H9 (cell line): ENCODE measurements at regions not wholly inside any gene's neighbourhood (a gene's known extent, or its start where the extent isn't known, plus 50 kb on each side); places are given as distances from the start of the nearest gene placed in this dataset.

ENCODE experiments used
- DNase-seq: peaks from one replicate; pipeline ENCODE4 v3.0.0-alpha.2; 2017
- H2AFZ ChIP-seq: one replicate; pipeline ENCODE4 v1.6.1; 2013; ENCODE audit warnings: mild to moderate bottlenecking, low read length, control low read depth, moderate library complexity
- H2AK5ac ChIP-seq: 2 replicates; pipeline ENCODE4 v1.6.1; 2013; ENCODE audit warnings: low read length, control low read depth, mixed read lengths; ENCODE audit not compliant: insufficient read length
- H2BK120ac ChIP-seq: one replicate; pipeline ENCODE4 v1.6.1; 2013; ENCODE audit warnings: low read depth, mild to moderate bottlenecking, low read length, control low read depth, inconsistent platforms; ENCODE audit not compliant: poor library complexity, severe bottlenecking
- H2BK12ac ChIP-seq: 2 replicates; pipeline ENCODE4 v1.6.1; 2013; ENCODE audit warnings: low read length, control low read depth, mixed read lengths, low read depth; ENCODE audit not compliant: insufficient read length
- H2BK15ac ChIP-seq: 2 replicates; pipeline ENCODE4 v1.6.1; 2013; ENCODE audit warnings: low read depth, low read length, control low read depth
- H2BK20ac ChIP-seq: one replicate; pipeline ENCODE4 v1.6.1; 2013; ENCODE audit warnings: low read depth, mild to moderate bottlenecking, low read length, control low read depth, inconsistent platforms; ENCODE audit not compliant: poor library complexity, severe bottlenecking
- H2BK5ac ChIP-seq: 2 replicates; pipeline ENCODE4 v1.6.1; 2013; ENCODE audit warnings: low read length, control low read depth, mixed read lengths; ENCODE audit not compliant: insufficient read length
- H3K14ac ChIP-seq: 2 replicates; pipeline ENCODE4 v1.6.1; 2013; ENCODE audit warnings: low read length, control low read depth; ENCODE audit not compliant: insufficient read depth
- H3K18ac ChIP-seq: 2 replicates; pipeline ENCODE4 v1.6.1; 2013; ENCODE audit warnings: low read depth, mild to moderate bottlenecking, mixed read lengths, low read length, control low read depth; ENCODE audit not compliant: insufficient read length
- H3K23ac ChIP-seq: 2 replicates; pipeline ENCODE4 v1.6.1; 2013; ENCODE audit warnings: low read length, control low read depth, mixed read lengths, low read depth; ENCODE audit not compliant: insufficient read length
- H3K23me2 ChIP-seq: 2 replicates; pipeline ENCODE4 v1.6.1; 2013; ENCODE audit warnings: low read depth, mild to moderate bottlenecking, mixed read lengths, low read length, control low read depth; ENCODE audit not compliant: insufficient read length, poor library complexity, severe bottlenecking
- H3K27ac ChIP-seq: 2 replicates; pipeline ENCODE4 v1.5.1; 2013; ENCODE audit warnings: low read length, control low read depth, mixed read lengths, low read depth; ENCODE audit not compliant: insufficient read length
- H3K27me3 ChIP-seq: 2 replicates; pipeline ENCODE4 v1.6.1; 2013; ENCODE audit warnings: low read length, control low read depth, inconsistent platforms; ENCODE audit not compliant: insufficient read depth
- H3K4ac ChIP-seq: 2 replicates; pipeline ENCODE4 v1.6.1; 2013; ENCODE audit warnings: low read depth, mild to moderate bottlenecking, control low read depth, inconsistent platforms, low read length, moderate library complexity
- H3K4me1 ChIP-seq: 2 replicates; pipeline ENCODE4 v1.6.1; 2013; ENCODE audit warnings: low read length, control low read depth, inconsistent platforms; ENCODE audit not compliant: insufficient read depth
- H3K4me2 ChIP-seq: 2 replicates; pipeline ENCODE4 v1.6.1; 2013; ENCODE audit warnings: low read length, control low read depth, mixed read lengths; ENCODE audit not compliant: insufficient read length, insufficient read depth
- H3K56ac ChIP-seq: 2 replicates; pipeline ENCODE4 v1.6.1; 2013; ENCODE audit warnings: low read depth, mild to moderate bottlenecking, mixed read lengths, low read length, control low read depth; ENCODE audit not compliant: insufficient read length
- H3K79me1 ChIP-seq: 2 replicates; pipeline ENCODE4 v1.6.1; 2013; ENCODE audit warnings: low read depth, mild to moderate bottlenecking, moderate library complexity, low read length, control low read depth, inconsistent platforms; ENCODE audit not compliant: insufficient read depth, poor library complexity, severe bottlenecking
- H3K79me2 ChIP-seq: 2 replicates; pipeline ENCODE4 v1.6.1; 2013; ENCODE audit warnings: low read length, control low read depth, inconsistent platforms; ENCODE audit not compliant: insufficient read depth
- H3K9ac ChIP-seq: 2 replicates; pipeline ENCODE4 v1.6.1; 2013; ENCODE audit warnings: low read length, control low read depth, mixed read lengths; ENCODE audit not compliant: insufficient read length; ENCODE audit errors: extremely low read depth
- H3K9me3 ChIP-seq: one replicate; pipeline ENCODE4 v1.6.1; 2013; ENCODE audit warnings: low read depth, low read length, inconsistent platforms; ENCODE audit not compliant: control insufficient read depth
- H3T11ph ChIP-seq: one replicate; pipeline ENCODE4 v1.6.1; 2013; ENCODE audit warnings: mild to moderate bottlenecking, low read length, control low read depth, inconsistent platforms
- H4K20me1 ChIP-seq: one replicate; pipeline ENCODE4 v1.6.1; 2013; ENCODE audit not compliant: control insufficient read depth, insufficient read length, insufficient read depth
- H4K5ac ChIP-seq: 2 replicates; pipeline ENCODE4 v1.6.1; 2013; ENCODE audit warnings: low read depth, mild to moderate bottlenecking, mixed read lengths, low read length, control low read depth; ENCODE audit not compliant: insufficient read length
- H4K8ac ChIP-seq: replicated peaks from 2 replicates; pipeline ENCODE4 v1.6.1; 2013; ENCODE audit warnings: low read length, control low read depth, mixed read lengths, low read depth; ENCODE audit not compliant: insufficient read length
- H4K91ac ChIP-seq: 2 replicates; pipeline ENCODE4 v1.6.1; 2013; ENCODE audit warnings: low read depth, mild to moderate bottlenecking, moderate library complexity, mixed read lengths, low read length, control low read depth; ENCODE audit not compliant: insufficient read length
- H3K27ac Mint-ChIP-seq, 3 experiments: 2 replicates in 2 of 3; 3 replicates in 1 of 3; pipeline ENCODE4 v1.8.0; 2020 to 2021; ENCODE audit warnings: mixed read lengths in 3 of 3, mild to moderate bottlenecking in 1 of 3, moderate library complexity in 1 of 3
- H3K27me3 Mint-ChIP-seq: 2 replicates; pipeline ENCODE4 v1.8.0; 2021; ENCODE audit warnings: low read depth, mild to moderate bottlenecking, moderate library complexity, mixed read lengths
- H3K36me3 Mint-ChIP-seq, 3 experiments: 2 replicates in 2 of 3; 3 replicates in 1 of 3; pipeline ENCODE4 v1.8.0; 2020 to 2021; ENCODE audit warnings: low read depth in 3 of 3, mixed read lengths in 3 of 3; ENCODE audit not compliant: insufficient read depth in 1 of 3
- H3K4me1 Mint-ChIP-seq, 2 experiments: 2 replicates each; pipeline ENCODE4 v1.8.0; 2020; ENCODE audit warnings: mixed read lengths in 2 of 2
- H3K4me3 Mint-ChIP-seq, 2 experiments: 2 replicates in 1 of 2; 3 replicates in 1 of 2; pipeline ENCODE4 v1.8.0; 2020 to 2021; ENCODE audit warnings: mild to moderate bottlenecking in 2 of 2, mixed read lengths in 2 of 2, moderate library complexity in 1 of 2
- H3K9me3 Mint-ChIP-seq, 2 experiments: 2 replicates in 1 of 2; 3 replicates in 1 of 2; pipeline ENCODE4 v1.8.0; 2020; ENCODE audit warnings: mild to moderate bottlenecking in 2 of 2, mixed read lengths in 2 of 2, moderate library complexity in 1 of 2
- CTCF ChIP-seq: fragments of 200-600 bp; sonication (generic); conservative IDR thresholded peaks from 3 replicates; pipeline ENCODE4 v1.8.0; 2021; ENCODE audit warnings: antibody characterized with exemption, mild to moderate bottlenecking
- WGBS: extraction: QIAGEN DNeasy Blood & Tissue Kit; methylation state at CpG from one replicate; pipeline ENCODE4 v1.1.7; 2013; ENCODE audit warnings: missing lambda C conversion rate, low lambda C conversion rate, mixed read lengths; ENCODE audit not compliant: insufficient read length; ENCODE audit errors: extremely low coverage; 5-methylcytosine and 5-hydroxymethylcytosine counted together

GRCh38 chr13:104163866-104164630, 1097.8 kb upstream of the SLC10A2 start:
- H3K27ac ChIP-seq, result no peak overlapping the region
- H3K9ac ChIP-seq, result no peak overlapping the region
- H3K23me2 ChIP-seq, result no peaks in the 10 kb centered on the region
- no peak overlapping the region for H4K91ac ChIP-seq
- no peaks in the 10 kb centered on the region for H4K20me1 ChIP-seq
- H2AK5ac ChIP-seq, result no peak overlapping the region
- H3K27ac Mint-ChIP-seq, result no peak overlapping the region
- H2BK120ac ChIP-seq, result no peak overlapping the region
- no peak for TF ChIP-seq CTCF
- H2AFZ ChIP-seq, result no peak overlapping the region
- no peak overlapping the region for H4K8ac ChIP-seq
- peaks cover 0 to 3% of the 10 kb centered on the region in 2 experiments; a peak in 1 of 4 replicates for H3K4me1 Mint-ChIP-seq
- no peak overlapping the region for H3K14ac ChIP-seq
- H3K27me3 Mint-ChIP-seq, result no peaks in the 10 kb centered on the region
- H3K4me2 ChIP-seq, result no peak overlapping the region
- no peaks in the 10 kb centered on the region; the same call in 1 of the 2 replicates for H3K4me1 ChIP-seq
- no peaks in the 10 kb centered on the region for H3K79me2 ChIP-seq
- no peak overlapping the region for H2BK5ac ChIP-seq
- no peaks in the 10 kb centered on the region for H3K9me3 ChIP-seq
- H3K23ac ChIP-seq, result no peak overlapping the region
- no peak overlapping the region for H2BK15ac ChIP-seq
- WGBS, result no CpG with 5 or more reads among the region's 4 CpGs
- H3K4me3 Mint-ChIP-seq, result no peak overlapping the region
- H3K18ac ChIP-seq, result no peak overlapping the region
- no peaks in the 10 kb centered on the region for H3K27me3 ChIP-seq
- H3K56ac ChIP-seq, result no peak overlapping the region
- no peak overlapping the region for H2BK20ac ChIP-seq
- H3K9me3 Mint-ChIP-seq, result no peaks in the 10 kb centered on the region
- H3K4ac ChIP-seq, result no peak overlapping the region
- no peaks in the 10 kb centered on the region for H3K79me1 ChIP-seq
- no peak overlapping the region for H2BK12ac ChIP-seq
- no peak overlapping the region for H3T11ph ChIP-seq
- peaks cover 0 to 4% (median 3%) of the 10 kb centered on the region in 3 experiments; a peak in 4 of 7 replicates for H3K36me3 Mint-ChIP-seq
- no peak overlapping the region for H4K5ac ChIP-seq
- DNase-seq, result no peak
